B cell (primary cell): ENCODE measurements at regions not wholly inside any gene's neighbourhood (a gene's known extent, or its start where the extent isn't known, plus 50 kb on each side); places are given as distances from the start of the nearest gene placed in this dataset.

Experiments used
- EZH2 ChIP-seq: IDR thresholded peaks from 2 replicates; pipeline ENCODE4 v1.6.1; 2012; ENCODE audit warnings: borderline replicate concordance, low read depth, mild to moderate bottlenecking, moderate library complexity, low read length; ENCODE audit not compliant: insufficient read depth, poor library complexity, severe bottlenecking
- TF ChIP-seq, protein P1 (sequence below): fragments of 200-600 bp; IDR thresholded peaks from one replicate; pipeline ENCODE4 v1.8.0; 2022; ENCODE audit warnings: antibody characterized with exemption, mild to moderate bottlenecking

DNA sequence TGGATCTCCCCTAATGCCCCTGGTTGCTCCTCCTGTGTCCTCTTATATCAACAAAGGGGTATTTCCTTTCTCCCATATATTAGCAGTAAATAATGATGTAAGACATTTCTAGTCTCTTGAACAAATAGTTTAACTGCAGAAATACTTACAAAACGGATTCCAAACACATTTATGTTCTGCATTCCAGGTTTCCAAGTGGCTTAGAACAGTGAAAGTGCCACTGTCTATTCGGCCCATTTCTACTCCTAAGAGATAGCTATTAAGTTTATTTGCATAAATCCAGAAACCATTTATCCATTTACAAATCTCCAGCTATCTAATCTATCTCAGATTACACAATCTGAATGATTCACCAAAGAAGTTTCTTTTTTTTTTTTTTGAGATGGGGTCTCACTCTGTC, 55.8 kb upstream of the FRMD4B start:
- TF ChIP-seq, protein P1, sequence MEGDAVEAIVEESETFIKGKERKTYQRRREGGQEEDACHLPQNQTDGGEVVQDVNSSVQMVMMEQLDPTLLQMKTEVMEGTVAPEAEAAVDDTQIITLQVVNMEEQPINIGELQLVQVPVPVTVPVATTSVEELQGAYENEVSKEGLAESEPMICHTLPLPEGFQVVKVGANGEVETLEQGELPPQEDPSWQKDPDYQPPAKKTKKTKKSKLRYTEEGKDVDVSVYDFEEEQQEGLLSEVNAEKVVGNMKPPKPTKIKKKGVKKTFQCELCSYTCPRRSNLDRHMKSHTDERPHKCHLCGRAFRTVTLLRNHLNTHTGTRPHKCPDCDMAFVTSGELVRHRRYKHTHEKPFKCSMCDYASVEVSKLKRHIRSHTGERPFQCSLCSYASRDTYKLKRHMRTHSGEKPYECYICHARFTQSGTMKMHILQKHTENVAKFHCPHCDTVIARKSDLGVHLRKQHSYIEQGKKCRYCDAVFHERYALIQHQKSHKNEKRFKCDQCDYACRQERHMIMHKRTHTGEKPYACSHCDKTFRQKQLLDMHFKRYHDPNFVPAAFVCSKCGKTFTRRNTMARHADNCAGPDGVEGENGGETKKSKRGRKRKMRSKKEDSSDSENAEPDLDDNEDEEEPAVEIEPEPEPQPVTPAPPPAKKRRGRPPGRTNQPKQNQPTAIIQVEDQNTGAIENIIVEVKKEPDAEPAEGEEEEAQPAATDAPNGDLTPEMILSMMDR = no peak
- TF ChIP-seq EZH2 = no peak
